ENCODE measurements at regions not wholly inside any gene's neighbourhood (a gene's known extent, or its start where the extent isn't known, plus 50 kb on each side); places are given as distances from the start of the nearest gene placed in this dataset.

- TF ChIP-seq CTCF (IDR thresholded peaks at IDR 0.05) (no peak), POLR2A (IDR thresholded peaks at IDR 0.05) (no peak)
Measured at GRCh38 chr4:59060895-59061294, 1950.7 kb upstream of the IGFBP7 start.
